ENCODE measurements at regions not wholly inside any gene's neighbourhood (a gene's known extent, or its start where the extent isn't known, plus 50 kb on each side); places are given as distances from the start of the nearest gene placed in this dataset.
"Not testable (repeated sequence)": the region's sequence is repeated elsewhere in the genome, so short reads cannot be mapped to it uniquely, and the experiment has no call there.

- intact Hi-C loops (cut with DNase I), result no loop called here
- no peak for DNase-seq (ENCODE audit: low spot score)
Observed at GRCh38 chr22:26835929-26836528, 178.6 kb downstream of the MIAT start.

- intact Hi-C loops (cut with DNase I), result no loop called here
- no peak for DNase-seq (ENCODE audit: low spot score)
Observed at GRCh38 chr22:26837784-26838470, 180.5 kb downstream of the MIAT start.

GRCh38 chr22:26838471-26838825, 181.1 kb downstream of the MIAT start:
- no peak for DNase-seq (ENCODE audit: low spot score)
- intact Hi-C loops (cut with DNase I), result no loop called here

- intact Hi-C loops (cut with DNase I), result no loop called here
Observed at GRCh38 chr22:26839216-26839615, 181.8 kb downstream of the MIAT start.

GRCh38 chr22:26840770-26841169, 183.4 kb downstream of the MIAT start:
- DNase-seq (ENCODE audit: low spot score); intact Hi-C loops (cut with DNase I): not testable (repeated sequence)

More at GRCh38 chr22:26839216-26839615, 181.8 kb downstream of the MIAT start:
- no peak for DNase-seq (ENCODE audit: low spot score)

- no peak for DNase-seq (ENCODE audit: low spot score)
- intact Hi-C loops (cut with DNase I), result no loop called here
Observed at GRCh38 chr22:26842103-26842502, 184.7 kb downstream of the MIAT start.

- intact Hi-C loops (cut with DNase I), result no loop called here
- no peak for DNase-seq (ENCODE audit: low spot score)
Observed at GRCh38 chr22:26845021-26845743, 187.8 kb downstream of the MIAT start.

GRCh38 chr22:26846076-26846475, 188.7 kb downstream of the MIAT start:
- intact Hi-C loops (cut with DNase I), result no loop called here
- DNase-seq (ENCODE audit: low spot score), result no peak

GRCh38 chr22:26846645-26847044, 189.3 kb downstream of the MIAT start:
- intact Hi-C loops (cut with DNase I), result no loop called here
- DNase-seq (ENCODE audit: low spot score), result no peak

- intact Hi-C loops (cut with DNase I), result no loop called here
- DNase-seq (ENCODE audit: low spot score), result no peak
Observed at GRCh38 chr22:26847046-26847445, 189.7 kb downstream of the MIAT start.

- intact Hi-C loops (cut with DNase I), result no loop called here
- DNase-seq (ENCODE audit: low spot score), result no peak
Observed at GRCh38 chr22:26847816-26848215, 190.4 kb downstream of the MIAT start.

GRCh38 chr22:26848244-26848920, 191.0 kb downstream of the MIAT start:
- intact Hi-C loops (cut with DNase I), result no loop called here

GRCh38 chr22:26849575-26849974, 192.2 kb downstream of the MIAT start:
- intact Hi-C loops (cut with DNase I), result no loop called here
- no peak for DNase-seq (ENCODE audit: low spot score)

More at GRCh38 chr22:26848244-26848920, 191.0 kb downstream of the MIAT start:
- no peak for DNase-seq (ENCODE audit: low spot score)

GRCh38 chr22:26851125-26851524, 193.7 kb downstream of the MIAT start:
- intact Hi-C loops (cut with DNase I), result no loop called here
- no peak for DNase-seq (ENCODE audit: low spot score)

GRCh38 chr22:26852176-26852575, 194.8 kb downstream of the MIAT start:
- no peak for DNase-seq (ENCODE audit: low spot score)
- intact Hi-C loops (cut with DNase I), result no loop called here

- DNase-seq (ENCODE audit: low spot score), result no peak
- intact Hi-C loops (cut with DNase I), result no loop called here
Observed at GRCh38 chr22:26853071-26853470, 195.7 kb downstream of the MIAT start.

- DNase-seq (ENCODE audit: low spot score), result no peak
- intact Hi-C loops (cut with DNase I), result no loop called here
Observed at GRCh38 chr22:26853495-26853894, 196.1 kb downstream of the MIAT start.

GRCh38 chr22:26857169-26857568, 199.8 kb downstream of the MIAT start:
- intact Hi-C loops (cut with DNase I), result no loop called here

GRCh38 chr22:26860301-26860700, 202.9 kb downstream of the MIAT start:
- DNase-seq (ENCODE audit: low spot score), result no peak
- intact Hi-C loops (cut with DNase I), result no loop called here

More at GRCh38 chr22:26857169-26857568, 199.8 kb downstream of the MIAT start:
- no peak for DNase-seq (ENCODE audit: low spot score)

- intact Hi-C loops (cut with DNase I), result no loop called here
- no peak for DNase-seq (ENCODE audit: low spot score)
Observed at GRCh38 chr22:26865021-26865420, 207.6 kb downstream of the MIAT start.
